HCT116 (cell line): ENCODE measurements at regions not wholly inside any gene's neighbourhood (a gene's known extent, or its start where the extent isn't known, plus 50 kb on each side); places are given as distances from the start of the nearest gene placed in this dataset.

Source experiments
- EZH2 ChIP-seq: fragments of 200-600 bp; sonication (generic); IDR thresholded peaks from 2 replicates; pipeline ENCODE4 v1.6.1; 2017; ENCODE audit warnings: antibody characterized with exemption, mixed run types
- POLR2AphosphoS5 ChIP-seq: IDR thresholded peaks from 2 replicates; pipeline ENCODE4 v1.6.1; 2011; ENCODE audit warnings: mild to moderate bottlenecking, low read depth, low read length, moderate library complexity

DNA sequence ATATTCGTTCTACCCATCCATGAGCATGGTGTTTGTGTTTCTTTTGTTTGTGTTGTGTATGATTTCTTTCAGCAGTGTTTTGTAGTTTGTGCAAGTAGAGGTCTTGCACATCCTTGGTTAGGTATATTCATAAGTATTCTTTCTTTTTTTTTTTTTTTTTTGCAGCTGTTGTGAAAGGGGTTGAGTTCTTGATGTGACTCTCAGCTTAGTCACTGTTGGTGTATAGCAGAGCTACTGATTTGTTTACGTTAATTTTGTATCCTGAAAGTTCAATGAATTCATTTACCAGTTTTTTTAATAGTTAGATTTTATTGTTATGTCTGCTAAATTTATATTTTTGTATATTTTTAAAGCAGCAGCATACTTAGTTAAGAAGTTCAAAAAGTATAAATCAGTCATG, 834.4 kb upstream of the NRXN1 start:
- TF ChIP-seq POLR2AphosphoS5 (no peak), EZH2 (no peak)
